AML-193 (cell line): ENCODE measurements at regions not wholly inside any gene's neighbourhood (a gene's known extent, or its start where the extent isn't known, plus 50 kb on each side); places are given as distances from the start of the nearest gene placed in this dataset.

Experiments used
- DNase-seq, 2 experiments: peaks; one replicate each; lab custom pipeline; 2025; lab: John Stamatoyannopoulos, UW

DNA sequence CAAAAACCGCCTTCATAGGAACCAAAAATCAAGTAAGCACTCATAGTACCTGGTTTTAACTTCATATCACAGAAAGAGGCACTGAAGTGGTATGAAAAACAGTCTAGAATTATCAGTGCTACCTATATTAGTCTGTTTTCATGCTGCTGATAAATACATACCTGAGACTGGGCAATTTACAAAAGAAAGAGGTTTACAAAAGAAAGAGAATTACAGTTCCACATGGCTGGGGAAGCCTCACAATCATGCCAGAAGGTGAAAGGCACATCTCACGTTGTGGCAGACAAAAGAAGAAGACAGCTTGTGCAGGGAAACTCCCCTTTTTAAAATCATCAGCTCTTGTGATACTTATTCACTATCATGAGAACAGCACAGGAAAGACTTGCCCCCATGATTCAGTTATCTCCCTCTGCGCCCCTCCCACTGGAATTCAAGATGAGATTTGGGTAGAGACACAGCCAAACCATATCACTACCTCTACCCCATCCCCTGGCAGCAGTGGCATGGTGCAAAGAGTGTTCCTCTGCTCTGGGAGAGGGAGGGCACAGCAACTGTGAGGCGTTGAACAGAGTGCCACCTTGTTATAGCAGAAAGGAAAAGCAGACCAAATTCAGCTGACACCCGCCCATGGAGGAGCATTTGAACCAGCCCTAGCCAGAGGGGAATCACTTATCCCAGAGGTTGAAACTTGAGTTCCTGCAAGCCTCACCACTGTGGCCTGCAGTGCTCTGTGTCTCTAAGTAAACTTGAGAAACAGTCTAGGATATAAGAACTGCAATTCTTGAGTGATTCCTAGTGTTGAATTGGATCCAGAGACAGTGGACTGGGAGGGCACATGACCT, 61.9 kb upstream of the PTPRZ1 start:
- DNase-seq, result no peak

GRCh38 chr7:121807078-121807477, 65.9 kb upstream of the PTPRZ1 start:
- no peak for DNase-seq

GRCh38 chr7:121803039-121803438, 69.9 kb upstream of the PTPRZ1 start:
- no peak for DNase-seq

DNA sequence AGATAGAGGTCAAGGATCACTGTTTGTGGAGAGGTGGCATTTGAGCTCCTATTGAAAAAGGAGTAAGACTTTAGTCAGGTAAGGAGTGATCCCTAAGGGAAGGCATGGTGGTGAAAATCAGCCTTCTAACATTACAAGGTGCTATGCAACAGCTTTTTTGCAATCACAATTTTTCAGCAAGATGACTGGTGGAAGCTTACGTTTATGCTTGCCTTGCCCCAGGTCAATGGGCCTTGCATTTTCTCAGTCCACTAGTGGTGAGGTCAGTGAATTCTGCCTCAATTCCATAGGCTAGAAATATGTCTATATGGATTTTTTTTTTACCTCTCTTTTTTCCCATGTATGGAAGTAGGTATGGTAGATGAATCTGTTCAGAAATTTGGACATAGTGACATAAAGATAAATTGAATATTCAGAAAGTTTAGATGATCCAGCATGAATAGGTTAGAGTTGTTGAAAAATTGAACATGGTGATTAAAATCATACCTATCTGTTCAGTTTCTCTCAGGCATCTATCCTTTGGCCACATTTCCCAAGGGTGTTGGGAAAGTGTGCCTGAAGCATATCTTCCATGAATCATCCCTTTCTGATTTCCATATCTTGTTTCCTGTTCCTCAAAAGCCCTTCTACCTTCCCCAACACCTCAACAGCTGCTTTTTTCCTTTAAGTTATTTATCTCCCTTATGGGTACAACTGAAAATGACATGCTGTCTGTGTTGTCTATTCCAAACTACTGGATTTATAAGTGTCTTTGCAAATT, 71.9 kb upstream of the PTPRZ1 start:
- DNase-seq, result no peak

DNA sequence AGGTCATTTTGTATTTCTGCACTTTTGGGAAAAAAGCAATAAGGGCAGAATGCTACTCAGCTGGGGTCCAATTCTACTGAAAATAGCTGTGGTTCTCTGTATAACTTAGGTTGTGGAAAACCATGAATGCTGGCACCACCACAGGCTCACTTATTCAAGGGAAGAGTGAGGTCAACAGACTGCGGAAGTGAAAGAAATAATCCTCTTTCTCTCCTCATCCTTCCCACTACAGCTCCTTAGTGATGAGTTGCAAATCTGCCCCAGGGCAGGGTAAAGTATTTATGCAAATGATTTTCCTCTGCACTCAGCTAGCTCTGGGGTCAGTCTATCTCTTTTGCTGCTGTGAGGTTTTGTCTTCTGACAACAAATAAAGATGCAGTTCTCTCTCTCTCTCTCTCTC, 74.1 kb upstream of the PTPRZ1 start:
- DNase-seq, result no peak

- no peak for DNase-seq
Observed at GRCh38 chr7:121798453-121798840, 74.5 kb upstream of the PTPRZ1 start.

DNA sequence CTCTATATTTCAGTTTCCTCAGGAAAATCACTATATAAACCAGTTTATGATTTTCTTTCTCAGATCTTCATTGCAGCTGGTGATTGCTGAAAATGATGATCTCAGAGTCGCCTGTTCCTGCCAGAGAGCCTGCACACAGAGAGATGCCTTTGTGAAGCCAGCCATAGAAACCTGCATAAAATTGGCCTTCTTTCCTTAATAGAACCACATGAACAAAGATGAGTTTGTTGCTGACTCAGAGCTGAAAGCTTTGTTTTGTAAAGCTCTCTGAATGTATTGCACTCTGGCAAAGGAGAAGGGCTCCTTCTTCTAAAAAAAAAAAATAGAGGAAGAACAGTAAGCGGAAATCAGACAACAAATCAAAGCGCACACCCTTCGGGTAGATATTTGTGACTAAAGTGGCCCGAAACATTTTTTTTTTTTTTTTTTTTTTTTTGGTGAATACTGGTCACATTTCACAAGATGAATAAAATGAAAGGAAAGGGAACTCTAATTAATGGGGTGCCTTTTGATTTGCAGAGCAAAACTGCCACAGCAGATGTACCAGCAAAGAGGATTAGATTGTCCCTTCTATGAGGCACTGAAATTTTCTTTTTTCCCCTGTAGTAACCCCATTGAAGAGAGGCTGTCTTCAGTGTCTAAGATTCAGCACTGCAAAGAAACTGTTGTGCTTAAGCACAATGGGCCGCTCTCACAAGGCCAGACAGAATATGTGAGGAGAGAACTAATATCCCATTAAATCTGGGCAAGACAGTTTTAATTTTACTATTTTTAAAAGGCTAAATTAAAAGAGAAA, 75.1 kb upstream of the PTPRZ1 start:
- no peak for DNase-seq

GRCh38 chr7:121796936-121797656, 75.9 kb upstream of the PTPRZ1 start:
- no peak for DNase-seq

DNA sequence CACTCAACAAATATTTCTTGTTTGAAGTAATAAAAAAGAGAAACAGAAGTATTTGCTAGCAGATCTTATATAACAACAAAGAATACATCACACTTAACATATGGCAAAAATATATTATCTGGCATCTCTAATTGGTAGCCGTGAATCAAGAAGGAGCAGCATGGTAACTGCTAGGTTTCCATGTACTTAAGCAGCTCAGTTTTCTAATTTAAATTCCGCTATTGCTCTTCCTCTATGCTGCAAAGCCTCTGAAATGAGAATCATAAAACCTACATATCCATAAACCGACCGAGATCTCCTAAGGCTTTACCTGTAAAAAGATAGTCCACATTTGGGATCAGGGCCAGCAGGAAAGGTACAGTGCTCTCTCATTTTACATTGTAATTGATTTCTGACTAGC, 76.6 kb upstream of the PTPRZ1 start:
- no peak for DNase-seq

DNA sequence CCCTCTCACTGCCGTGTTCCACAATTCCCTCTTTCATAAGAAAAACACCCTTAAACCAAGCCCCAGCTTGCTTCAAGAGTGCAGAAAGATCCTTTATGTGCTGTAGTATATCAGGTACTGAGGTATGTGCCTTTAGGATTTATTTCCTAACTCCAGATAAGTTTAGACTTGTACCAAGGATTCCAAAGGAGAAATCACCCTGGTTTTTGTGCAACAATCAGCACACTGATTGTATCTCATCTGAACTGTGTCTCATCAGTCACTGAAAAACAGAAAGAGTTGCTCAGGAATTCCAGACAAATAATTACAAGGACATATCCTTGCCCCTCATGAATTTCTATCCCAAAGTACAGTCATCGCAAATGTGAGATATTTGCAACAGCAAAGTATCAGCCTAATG, 77.2 kb upstream of the PTPRZ1 start:
- no peak for DNase-seq

DNA sequence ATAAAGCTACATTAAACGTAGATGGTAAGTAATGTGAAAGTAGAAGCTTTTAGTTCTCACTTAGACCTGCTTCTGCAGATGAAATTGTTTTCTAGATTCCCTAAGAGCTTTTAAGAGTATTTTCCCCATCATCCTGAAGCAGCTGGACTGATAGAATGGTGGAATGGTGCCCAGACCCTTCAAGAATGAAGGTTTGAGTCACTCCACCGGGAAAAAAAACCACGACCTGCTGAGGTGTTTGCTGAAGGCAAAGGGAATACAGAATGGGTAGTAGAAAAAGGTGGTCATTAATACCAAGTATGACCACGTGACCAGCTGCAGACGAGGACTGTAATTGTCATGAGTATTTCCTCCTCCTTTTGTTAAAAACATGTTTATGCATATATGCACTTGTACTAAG, 79.2 kb upstream of the PTPRZ1 start:
- DNase-seq, result no peak

GRCh38 chr7:121777672-121778071, 95.3 kb upstream of the PTPRZ1 start:
- no peak for DNase-seq

DNA sequence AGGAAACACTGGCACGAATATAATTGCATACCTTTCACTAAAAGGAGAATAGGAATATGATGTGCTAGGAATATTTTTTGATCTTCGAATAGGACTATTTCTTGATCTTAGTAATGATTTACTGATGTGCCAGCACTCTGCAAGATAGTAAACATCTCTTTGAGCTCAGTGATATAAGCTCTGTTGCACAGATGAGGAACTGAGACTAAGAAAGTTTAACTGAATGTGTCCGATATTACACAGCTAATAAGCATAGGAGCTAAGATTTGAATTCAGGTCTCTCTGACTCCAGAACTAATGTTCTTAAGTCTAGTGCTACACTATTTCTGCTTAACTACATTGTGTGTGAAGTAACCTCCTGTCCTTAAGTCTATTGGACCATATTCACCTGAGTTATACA, 98.4 kb upstream of the PTPRZ1 start:
- DNase-seq, result no peak

DNA sequence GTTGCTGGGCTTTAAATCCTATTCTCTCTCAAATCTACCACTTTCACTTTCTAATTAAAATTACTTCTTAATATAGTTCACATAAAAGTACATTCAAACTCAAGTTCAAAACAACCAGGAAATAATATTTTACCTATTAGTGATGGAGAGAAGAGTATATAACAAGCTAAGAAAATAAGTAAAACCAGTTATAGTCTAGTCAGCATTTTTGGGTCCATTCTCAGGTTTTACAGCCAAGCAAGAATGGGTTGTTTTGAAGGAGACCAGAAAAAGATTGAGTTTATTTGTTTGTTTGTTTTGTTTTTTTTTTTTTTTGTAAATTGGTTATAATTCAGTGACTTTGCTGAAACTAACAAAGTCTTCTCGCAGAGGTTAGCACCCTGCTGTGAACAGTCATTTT, 106.3 kb upstream of the PTPRZ1 start:
- DNase-seq, result no peak

DNA sequence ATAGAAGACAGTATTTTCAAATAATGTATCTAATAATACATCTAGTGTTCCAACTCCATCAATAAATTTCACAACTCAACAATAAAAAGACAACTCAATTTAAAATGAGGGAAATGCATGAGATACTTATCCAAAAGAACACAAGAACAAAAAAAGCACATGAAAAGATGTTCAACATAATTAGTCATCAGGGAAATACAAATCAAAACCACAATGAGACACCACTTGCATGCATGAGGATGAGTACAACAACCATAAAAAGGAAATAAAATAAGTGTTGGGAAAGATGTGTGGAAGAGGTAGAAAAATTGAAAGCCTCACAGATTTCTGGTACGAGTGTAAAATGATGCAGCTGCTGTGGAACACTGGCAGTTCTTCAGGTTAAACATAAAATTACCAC, 111.6 kb upstream of the PTPRZ1 start:
- DNase-seq, result no peak

- DNase-seq, result no peak
Observed at GRCh38 chr7:121755818-121756552, 117.0 kb upstream of the PTPRZ1 start.

GRCh38 chr7:121755286-121755685, 117.7 kb upstream of the PTPRZ1 start:
- DNase-seq, result no peak

- no peak for DNase-seq
Observed at GRCh38 chr7:121753944-121754343, 119.0 kb upstream of the PTPRZ1 start.

GRCh38 chr7:121752706-121753105, 120.3 kb upstream of the PTPRZ1 start:
- peak in 1 of 2 experiments; percentile 3 for DNase-seq

DNA sequence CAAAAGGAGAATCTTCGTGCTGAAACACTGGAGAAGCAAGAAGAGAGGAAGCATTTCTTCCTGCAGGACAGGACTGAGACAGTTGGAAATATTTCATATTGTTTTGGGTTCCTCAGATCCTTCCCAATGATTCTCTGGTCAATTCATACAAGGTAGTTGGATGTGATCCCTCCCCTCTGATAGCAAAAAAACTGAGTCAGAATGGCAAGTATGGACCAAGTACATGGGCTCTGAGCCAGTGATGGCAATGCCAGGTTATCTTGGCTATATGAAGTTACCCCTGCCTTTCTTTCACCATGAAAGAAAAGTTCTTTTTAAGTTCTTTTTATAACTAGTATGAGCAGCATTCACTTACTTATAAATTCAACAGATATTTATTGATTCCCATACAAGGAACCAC, 124.4 kb upstream of the PTPRZ1 start:
- DNase-seq, result no peak

- DNase-seq, result no peak
Observed at GRCh38 chr7:121745856-121746255, 127.1 kb upstream of the PTPRZ1 start.
